GF-D8 (cell line): ENCODE measurements at regions not wholly inside any gene's neighbourhood (a gene's known extent, or its start where the extent isn't known, plus 50 kb on each side); places are given as distances from the start of the nearest gene placed in this dataset.
"Not testable (repeated sequence)": the region's sequence is repeated elsewhere in the genome, so short reads cannot be mapped to it uniquely, and the experiment has no call there.

Source experiments
- DNase-seq: peaks from one replicate; lab custom pipeline; 2025; lab: John Stamatoyannopoulos, UW

GRCh38 chr6:6724539-6725467, 136.3 kb downstream of the LY86 start:
- DNase-seq: peak; percentile 79

DNA sequence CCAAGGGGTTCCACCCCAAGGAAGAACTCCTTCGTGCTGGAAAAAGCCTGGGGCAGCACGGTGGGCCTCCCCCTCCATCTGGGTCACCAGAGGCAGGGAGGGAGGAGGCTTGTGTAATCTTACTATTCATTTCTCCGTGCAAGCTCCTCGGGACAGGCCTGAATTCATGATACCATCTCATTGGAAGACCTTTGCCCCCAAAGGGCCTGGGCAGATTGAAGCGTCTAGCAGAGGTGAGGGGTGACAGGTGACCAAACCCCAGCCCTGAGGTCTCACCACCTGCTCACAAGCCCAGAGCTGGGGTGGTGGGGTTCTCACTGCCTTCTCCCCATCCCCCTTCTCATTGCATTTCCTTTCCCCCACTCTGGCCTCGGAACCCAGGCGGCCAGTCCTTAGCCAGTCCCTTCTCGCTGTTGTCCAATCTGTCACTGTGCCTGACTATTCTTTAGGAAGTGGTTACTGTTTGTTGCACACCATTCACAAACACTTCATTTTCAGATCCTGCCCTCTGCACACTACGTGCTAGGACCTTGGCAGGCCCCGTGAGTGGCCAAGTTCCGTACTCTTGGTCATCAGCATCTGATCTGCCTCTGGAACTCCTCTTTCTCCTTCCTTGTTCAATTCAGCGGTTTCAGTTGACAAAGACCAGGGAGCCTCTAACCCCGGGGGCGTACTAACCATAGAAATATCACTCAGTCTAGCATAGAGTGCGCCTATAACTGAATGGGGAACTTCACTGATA, 137.1 kb downstream of the LY86 start:
- DNase-seq: peak; percentile 70

GRCh38 chr6:6728169-6728941, 139.8 kb downstream of the LY86 start:
- no peak for DNase-seq

DNA sequence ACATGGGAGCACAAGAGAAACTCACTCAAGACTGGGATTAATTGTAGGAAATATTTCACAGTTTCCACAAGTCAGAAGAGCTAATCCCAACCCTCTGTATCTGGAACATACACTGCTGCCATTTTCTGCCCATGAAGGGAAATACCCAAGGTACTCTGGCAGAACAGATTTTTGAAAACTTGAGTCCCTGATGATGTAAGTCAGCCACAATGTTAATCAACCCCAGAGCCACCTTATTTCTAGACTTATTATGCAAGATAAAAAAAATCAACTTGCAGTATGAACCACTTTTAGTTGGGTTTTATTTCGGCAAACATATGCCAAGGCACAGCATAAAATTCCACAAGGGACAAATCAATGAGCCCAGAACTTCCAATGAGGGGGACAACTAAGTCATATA, 141.5 kb downstream of the LY86 start:
- no peak for DNase-seq

DNA sequence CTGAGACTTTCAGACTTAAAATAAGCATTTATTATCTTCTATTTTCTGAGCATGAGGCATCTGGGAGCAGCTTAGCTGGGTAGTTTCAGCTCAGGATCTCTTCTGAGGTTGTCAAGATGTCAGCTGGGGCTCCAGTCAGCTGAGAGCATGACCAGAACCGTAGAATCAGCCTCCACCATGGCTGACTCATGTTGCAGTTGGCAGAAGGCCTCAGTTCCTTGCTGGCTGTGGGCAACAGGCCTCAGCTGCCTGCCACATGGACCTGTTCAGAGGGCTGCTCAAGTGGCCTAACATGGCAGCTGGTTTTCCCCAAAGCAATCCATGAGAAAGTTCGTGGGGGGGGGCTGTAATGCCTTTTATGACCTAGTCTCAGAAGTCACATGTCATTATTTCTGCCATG, 142.3 kb downstream of the LY86 start:
- DNase-seq: no peak

GRCh38 chr6:6734479-6735465, 146.3 kb downstream of the LY86 start:
- DNase-seq: no peak

GRCh38 chr6:6736791-6737654, 148.5 kb downstream of the LY86 start:
- no peak for DNase-seq

- no peak for DNase-seq
Measured at GRCh38 chr6:6737671-6738070, 149.2 kb downstream of the LY86 start.

DNA sequence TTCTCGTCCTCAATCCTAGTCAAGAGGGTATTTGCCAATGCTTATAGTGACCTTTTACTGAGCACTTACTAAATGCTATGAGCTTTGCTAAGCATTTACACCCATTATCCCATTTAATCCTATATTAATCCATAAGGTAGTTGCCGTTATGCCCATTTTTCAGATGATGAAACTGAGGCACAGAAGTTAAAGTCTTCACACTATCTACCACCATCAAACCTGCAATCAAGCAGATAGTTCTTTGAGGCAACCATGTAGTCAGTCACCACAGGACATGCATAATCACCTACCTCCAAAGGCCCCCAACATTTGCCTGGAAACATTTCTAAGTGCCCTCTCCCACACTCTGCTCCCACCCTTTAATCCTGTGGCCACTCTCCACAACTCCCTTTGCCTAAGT, 149.6 kb downstream of the LY86 start:
- no peak for DNase-seq

DNA sequence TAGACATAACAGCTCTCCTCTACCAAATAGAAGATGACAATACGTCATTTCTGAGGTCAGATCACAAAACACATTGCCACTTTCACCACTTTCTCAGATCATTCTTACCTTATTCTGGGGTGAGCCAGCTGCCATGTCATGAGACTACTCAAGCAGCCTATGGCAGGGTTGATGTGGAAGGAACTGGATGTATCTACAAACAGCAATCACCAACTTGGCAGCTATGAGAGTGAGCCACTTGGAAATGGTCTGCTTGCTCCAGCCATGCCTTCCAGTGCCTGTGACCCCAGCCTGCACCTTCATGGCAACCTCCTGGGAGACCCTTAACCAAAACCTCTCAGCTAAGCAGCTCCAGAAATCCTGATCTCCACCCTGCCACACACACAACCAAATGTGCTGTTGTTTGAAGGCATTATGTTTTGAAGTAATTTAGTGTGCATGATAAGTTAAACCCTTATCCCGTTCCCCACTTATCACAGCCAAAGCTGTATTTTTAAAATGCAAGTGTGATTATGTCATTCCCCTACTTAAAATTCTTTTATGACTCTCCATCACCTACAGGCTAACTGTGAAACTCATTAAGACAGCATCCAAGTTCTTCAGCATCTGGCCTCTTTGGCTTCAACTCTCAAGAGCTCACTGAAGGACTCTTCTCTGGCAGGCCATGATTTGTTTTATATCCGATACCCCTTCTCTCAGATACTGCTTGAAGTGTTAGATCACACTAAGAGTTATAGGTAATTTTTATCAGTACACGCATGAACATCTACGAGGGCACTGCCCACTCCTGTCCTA, 150.6 kb downstream of the LY86 start:
- DNase-seq: no peak

- no peak for DNase-seq
Measured at GRCh38 chr6:6740595-6740994, 152.1 kb downstream of the LY86 start.

DNA sequence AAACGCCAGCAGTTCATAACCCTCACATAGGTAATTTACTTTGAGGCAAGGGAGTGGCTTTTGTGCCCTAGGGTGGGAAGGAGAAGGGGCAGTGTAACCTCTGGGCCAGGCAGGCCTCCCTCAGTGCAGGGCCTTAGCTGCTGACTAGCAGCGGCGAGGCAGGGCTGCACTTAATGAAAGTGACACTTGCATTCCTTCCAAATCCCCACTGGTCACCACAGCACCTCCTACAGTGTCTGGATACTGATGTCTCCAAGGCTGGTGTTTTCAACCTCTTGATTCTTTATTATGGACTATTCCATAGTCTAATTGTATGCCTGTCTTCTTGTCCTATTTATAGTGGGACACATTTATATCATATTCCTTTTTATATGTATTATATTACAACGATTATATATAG, 152.7 kb downstream of the LY86 start:
- DNase-seq: no peak

- no peak for DNase-seq
Measured at GRCh38 chr6:6742535-6742934, 154.0 kb downstream of the LY86 start.

GRCh38 chr6:6744551-6744950, 156.0 kb downstream of the LY86 start:
- DNase-seq: no peak

- DNase-seq: not testable (repeated sequence)
Measured at GRCh38 chr6:6745637-6746332, 157.3 kb downstream of the LY86 start.

DNA sequence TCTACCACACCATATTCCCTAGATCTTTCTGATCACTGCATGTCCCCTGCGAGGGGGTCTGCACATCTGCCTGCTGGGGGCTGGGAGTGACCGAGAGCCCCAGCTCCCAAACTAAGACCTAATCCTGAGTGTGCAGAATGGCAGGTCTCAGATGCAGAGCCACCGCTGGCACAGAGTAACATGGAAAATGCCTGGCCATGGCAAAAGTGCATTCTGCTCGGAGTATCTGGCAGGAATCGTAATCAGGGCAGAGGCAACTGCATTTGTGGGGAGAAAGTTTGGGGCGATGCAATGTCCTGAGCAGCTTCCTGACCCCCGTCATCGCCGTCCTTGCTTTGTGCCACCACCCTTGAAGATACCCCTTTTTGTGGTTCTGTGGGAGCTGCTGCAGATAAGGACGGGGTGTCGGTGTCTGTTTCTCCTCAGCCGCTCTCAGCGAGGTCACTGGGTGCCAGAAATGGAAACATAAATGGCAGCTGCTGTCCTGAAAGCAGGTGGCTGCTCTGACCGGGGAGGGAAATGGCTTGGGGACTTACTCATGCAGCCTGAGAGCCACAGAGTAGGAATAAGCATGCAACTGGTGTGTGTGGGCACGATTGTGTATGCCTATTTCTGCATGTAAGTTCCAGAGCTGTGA, 157.9 kb downstream of the LY86 start:
- no peak for DNase-seq

DNA sequence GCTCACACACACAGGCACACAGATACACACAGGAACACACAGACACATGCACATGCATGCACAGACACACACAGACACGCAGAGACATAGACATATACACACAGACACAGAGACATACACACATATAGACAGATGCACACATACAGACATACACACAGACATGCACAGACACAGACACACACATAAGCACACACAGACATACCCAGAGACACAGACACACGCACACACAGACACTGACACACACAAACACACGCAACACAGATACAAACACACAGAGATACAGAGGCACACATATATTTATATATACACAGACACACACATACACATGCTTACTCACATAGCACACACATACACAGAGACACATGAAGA, 158.4 kb downstream of the LY86 start:
- no peak for DNase-seq

DNA sequence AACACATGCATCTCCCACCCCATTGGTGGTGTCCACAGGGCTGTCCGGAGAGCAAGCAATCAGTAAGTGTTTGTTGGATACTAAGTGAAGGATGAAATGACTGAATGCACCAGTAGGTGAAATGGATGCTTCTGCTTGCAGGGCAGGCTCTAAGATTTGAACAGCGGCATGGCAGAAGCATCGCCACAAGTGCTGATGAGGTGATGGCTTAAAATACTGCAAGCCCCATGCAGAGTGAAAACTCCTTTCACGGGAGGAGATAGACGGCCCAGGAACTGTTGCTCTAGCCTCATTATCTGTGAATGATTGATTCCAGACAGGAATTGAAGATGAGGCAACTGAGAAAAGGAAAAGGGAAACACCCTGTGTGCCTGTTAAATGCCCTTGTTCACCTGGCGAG, 158.9 kb downstream of the LY86 start:
- no peak for DNase-seq
